Ishikawa (cell line): ENCODE measurements at regions not wholly inside any gene's neighbourhood (a gene's known extent, or its start where the extent isn't known, plus 50 kb on each side); places are given as distances from the start of the nearest gene placed in this dataset.

Experiments
- CEBPB ChIP-seq: IDR thresholded peaks from 2 replicates; pipeline ENCODE4 v1.6.1; 2012
- CREB1 ChIP-seq: IDR thresholded peaks from 2 replicates; pipeline ENCODE4 v1.6.1; 2012; ENCODE audit warnings: low read depth
- EGR1 ChIP-seq: IDR thresholded peaks from 2 replicates; pipeline ENCODE4 v1.6.1; 2012
- EP300 ChIP-seq: IDR thresholded peaks from 2 replicates; pipeline ENCODE4 v1.6.1; 2012; ENCODE audit warnings: borderline replicate concordance
- FOXM1 ChIP-seq: IDR thresholded peaks from 2 replicates; pipeline ENCODE4 v1.6.1; 2012; ENCODE audit warnings: low read depth, borderline replicate concordance
- MAX ChIP-seq: IDR thresholded peaks from 2 replicates; pipeline ENCODE4 v1.6.1; 2012
- NFIC ChIP-seq: IDR thresholded peaks from 2 replicates; pipeline ENCODE4 v1.6.1; 2012
- RAD21 ChIP-seq: IDR thresholded peaks from 2 replicates; pipeline ENCODE4 v1.6.1; 2012; ENCODE audit warnings: low read depth
- TAF1 ChIP-seq: IDR thresholded peaks from 2 replicates; pipeline ENCODE4 v1.6.1; 2012; ENCODE audit warnings: low read depth, mild to moderate bottlenecking
- TCF12 ChIP-seq: IDR thresholded peaks from 2 replicates; pipeline ENCODE4 v1.6.1; 2012; ENCODE audit warnings: low read depth
- TEAD4 ChIP-seq: IDR thresholded peaks from 2 replicates; pipeline ENCODE4 v1.6.1; 2012
- USF1 ChIP-seq: IDR thresholded peaks from 2 replicates; pipeline ENCODE4 v1.6.1; 2012
- YY1 ChIP-seq: IDR thresholded peaks from 2 replicates; pipeline ENCODE4 v1.6.1; 2012; ENCODE audit warnings: low read depth
- ZBTB7A ChIP-seq: IDR thresholded peaks from 2 replicates; pipeline ENCODE4 v1.6.1; 2012; ENCODE audit warnings: low read depth
- TF ChIP-seq, protein P1 (sequence below): IDR thresholded peaks from 2 replicates; pipeline ENCODE4 v1.6.1; 2012; ENCODE audit warnings: low read depth, mild to moderate bottlenecking

DNA sequence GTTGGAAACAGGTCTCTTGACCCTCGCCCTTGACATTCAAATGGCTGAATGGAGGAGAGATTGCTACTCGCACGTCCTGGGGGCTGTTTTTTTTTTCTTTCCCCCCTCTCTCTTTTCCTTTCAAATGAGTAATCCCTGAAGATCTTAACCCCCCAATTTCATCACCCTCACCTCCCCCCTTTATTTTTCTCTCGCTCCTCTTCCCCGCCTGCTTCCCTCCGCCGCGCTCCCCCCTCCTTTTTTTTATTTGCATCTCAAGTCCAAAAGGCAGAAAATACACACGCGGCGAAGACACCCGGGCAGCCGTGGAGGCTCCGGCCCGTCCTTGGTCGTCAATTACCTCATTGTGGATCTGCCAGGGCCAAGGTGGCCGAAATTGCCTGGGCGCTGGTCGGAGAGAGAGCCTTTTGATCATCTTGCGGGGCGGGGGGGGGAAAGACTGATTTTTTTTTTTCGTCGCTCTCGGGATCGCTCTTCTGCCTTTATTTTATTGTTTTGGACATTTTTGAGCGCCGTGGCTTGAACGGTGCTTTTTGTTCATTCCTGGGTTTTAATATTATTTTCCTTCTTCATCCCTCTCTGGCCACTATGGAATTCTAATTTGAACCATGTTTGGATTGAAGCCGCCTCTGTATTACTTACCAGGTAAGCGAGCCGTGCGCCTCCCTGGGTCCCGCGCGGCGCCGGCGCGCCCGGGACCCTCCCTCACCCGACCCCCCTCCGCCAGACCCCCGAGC lies 57.2 kb upstream of the GSE1 start:
- no peak for TF ChIP-seq TCF12
- TF ChIP-seq RAD21, result no peak
- TF ChIP-seq NFIC, result no peak
- TF ChIP-seq TEAD4, result no peak

DNA sequence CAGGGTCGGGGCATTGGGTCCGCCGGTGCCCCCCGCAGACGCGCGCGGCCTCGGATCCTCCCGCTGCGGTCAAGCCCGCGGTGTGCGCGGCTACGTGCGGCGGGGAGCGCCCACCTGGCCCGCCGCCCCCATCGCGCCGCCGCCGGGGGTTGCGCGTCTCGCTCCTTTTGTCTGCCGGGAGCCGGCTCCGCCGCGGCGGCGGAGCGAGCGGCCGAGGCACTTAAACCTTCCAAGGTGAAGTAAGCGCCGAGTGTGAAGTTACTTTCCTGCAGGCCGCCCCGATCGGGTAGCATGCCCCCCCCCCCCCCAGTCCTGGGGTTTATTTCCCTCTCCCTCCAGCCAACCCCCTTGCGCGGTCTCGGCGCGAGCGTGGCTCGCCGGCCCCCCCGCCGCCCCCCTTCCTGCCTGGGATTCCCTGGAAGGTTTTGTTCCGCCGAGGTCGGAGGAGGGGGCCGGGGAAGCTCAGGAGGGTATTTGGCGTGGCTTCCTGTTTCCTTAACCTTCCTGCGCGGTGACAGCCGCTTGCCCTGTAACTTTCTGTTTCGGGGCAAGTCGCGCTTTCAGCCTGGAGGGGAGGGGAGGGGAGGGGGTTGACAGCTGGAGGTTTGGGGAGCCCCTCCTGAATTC lies 56.6 kb upstream of the GSE1 start:
- TF ChIP-seq MAX (peak; percentile 43; the same call in 1 of the 2 replicates), FOXM1 (no peak), EGR1 (no peak), TEAD4 (peak; percentile 5; the same call in 1 of the 2 replicates), ZBTB7A (peak; percentile 88; the same call in 1 of the 2 replicates), NFIC (no peak), TCF12 (no peak; the same call in 1 of the 2 replicates)
- TF ChIP-seq, protein P1, sequence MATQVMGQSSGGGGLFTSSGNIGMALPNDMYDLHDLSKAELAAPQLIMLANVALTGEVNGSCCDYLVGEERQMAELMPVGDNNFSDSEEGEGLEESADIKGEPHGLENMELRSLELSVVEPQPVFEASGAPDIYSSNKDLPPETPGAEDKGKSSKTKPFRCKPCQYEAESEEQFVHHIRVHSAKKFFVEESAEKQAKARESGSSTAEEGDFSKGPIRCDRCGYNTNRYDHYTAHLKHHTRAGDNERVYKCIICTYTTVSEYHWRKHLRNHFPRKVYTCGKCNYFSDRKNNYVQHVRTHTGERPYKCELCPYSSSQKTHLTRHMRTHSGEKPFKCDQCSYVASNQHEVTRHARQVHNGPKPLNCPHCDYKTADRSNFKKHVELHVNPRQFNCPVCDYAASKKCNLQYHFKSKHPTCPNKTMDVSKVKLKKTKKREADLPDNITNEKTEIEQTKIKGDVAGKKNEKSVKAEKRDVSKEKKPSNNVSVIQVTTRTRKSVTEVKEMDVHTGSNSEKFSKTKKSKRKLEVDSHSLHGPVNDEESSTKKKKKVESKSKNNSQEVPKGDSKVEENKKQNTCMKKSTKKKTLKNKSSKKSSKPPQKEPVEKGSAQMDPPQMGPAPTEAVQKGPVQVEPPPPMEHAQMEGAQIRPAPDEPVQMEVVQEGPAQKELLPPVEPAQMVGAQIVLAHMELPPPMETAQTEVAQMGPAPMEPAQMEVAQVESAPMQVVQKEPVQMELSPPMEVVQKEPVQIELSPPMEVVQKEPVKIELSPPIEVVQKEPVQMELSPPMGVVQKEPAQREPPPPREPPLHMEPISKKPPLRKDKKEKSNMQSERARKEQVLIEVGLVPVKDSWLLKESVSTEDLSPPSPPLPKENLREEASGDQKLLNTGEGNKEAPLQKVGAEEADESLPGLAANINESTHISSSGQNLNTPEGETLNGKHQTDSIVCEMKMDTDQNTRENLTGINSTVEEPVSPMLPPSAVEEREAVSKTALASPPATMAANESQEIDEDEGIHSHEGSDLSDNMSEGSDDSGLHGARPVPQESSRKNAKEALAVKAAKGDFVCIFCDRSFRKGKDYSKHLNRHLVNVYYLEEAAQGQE, result no peak

DNA sequence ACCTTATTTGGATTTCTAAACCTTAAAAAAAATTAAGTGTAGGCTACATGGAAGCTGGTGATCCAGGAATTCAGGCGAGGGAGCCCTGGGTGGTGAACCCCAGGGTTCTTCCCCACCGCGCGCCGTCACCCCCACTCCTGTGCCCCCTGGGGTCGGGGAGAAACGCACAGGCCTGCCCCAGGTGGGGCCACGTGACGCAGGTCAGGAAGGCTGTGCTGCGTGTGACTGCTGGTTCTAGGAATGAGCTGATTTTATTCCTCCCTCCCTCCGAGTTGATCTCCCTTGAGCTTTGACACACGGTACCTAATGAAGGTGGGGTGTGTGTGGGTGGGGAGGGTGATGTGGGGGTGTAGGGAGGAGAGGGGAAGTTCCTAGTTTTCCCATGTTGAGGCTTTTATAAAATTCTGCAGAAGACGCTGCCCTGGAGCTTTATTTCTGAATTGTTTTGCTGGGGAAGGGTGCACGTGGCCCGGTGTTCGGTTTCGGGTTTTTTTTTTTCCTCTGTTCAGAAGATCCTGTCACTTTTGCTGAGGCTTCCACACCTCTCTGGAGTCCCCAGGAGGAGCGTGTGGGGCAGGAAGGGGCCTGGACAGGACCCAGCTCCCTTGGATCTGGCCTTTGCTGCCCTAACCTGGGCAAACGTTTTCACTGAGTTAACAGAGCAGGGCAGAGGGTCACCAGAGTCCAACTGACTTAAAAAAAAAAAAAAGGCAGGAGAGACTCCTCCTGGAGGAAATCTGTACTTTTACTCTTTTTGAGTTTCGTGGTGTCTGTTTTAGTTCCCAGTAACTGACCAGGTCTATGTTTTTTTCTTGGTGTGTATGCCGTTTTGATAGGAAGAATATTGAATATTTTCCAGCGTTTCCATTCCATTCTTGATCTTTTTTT lies 55.8 kb upstream of the GSE1 start:
- TF ChIP-seq ZBTB7A (0 out of 2 replicates have a peak, but pooled peaks have one; percentile 9), YY1 (no peak), EP300 (0 out of 2 replicates have a peak, but pooled peaks have one; percentile 0), NFIC (no peak), USF1 (peak; percentile 94), EGR1 (0 out of 2 replicates have a peak, but pooled peaks have one; percentile 35)

DNA sequence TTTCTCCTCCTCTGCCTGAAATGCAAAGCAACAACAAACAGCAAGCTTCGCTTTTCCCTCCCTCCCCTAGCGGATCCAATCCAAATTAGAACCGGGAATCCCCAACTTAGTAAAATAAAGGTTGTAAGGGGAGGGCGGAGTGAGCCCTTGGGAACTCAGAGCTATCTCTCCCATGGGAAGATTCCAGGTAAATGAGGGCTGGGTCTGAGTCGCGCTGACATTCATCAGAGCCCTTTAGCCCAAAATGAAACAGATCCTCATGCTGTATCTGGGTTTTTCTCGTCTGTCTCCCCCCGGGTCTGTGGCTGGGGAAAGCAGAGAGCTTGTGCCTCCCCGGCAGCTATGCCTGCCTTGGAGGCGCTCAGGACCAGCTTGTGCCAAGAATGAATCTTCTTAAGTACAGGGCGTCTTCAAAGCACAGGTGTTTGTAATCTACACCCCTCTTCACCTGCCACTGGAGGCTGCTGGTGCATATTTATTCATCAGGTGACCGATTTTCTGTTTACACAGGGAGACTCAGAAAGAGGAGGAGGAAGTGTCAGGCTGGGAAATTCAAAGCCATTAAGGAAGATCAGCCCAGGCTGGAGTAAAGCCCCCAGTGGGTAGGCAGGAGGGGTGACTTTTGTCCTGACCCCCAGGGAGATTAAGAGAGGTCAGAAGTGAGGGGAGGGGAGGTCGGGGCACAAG lies 55.0 kb upstream of the GSE1 start:
- TF ChIP-seq TEAD4 (peak; percentile 28; the same call in 1 of the 2 replicates), RAD21 (peak; percentile 33; the same call in 1 of the 2 replicates), MAX (0 out of 2 replicates have a peak, but pooled peaks have one; percentile 17), YY1 (no peak), NFIC (peak; percentile 43), CREB1 (no peak), USF1 (peak; percentile 61), EP300 (peak; percentile 70; the same call in 1 of the 2 replicates), CEBPB (no peak), TCF12 (peak; percentile 88)

- TF ChIP-seq TAF1 (no peak), TCF12 (no peak), CREB1 (no peak), EP300 (no peak), RAD21 (no peak), ZBTB7A (no peak), USF1 (no peak), CEBPB (no peak), EGR1 (no peak), TEAD4 (no peak), YY1 (no peak), NFIC (no peak), MAX (no peak), FOXM1 (no peak)
- TF ChIP-seq, protein P1, result no peak
Measured at GRCh38 chr16:85560932-85561247, 52.2 kb upstream of the GSE1 start.
